KMS-11 (cell line): ENCODE measurements at regions not wholly inside any gene's neighbourhood (a gene's known extent, or its start where the extent isn't known, plus 50 kb on each side); places are given as distances from the start of the nearest gene placed in this dataset.
"Not testable (repeated sequence)": the region's sequence is repeated elsewhere in the genome, so short reads cannot be mapped to it uniquely, and the experiment has no call there.

Experiments used
- H2AFZ ChIP-seq: fragments of 200-600 bp; sonication (generic); 2 replicates; pipeline ENCODE4 v1.6.1; 2016; ENCODE audit warnings: antibody characterized with exemption, mixed run types, low read depth
- H3K27ac ChIP-seq: fragments of 200-600 bp; sonication (generic); 2 replicates; pipeline ENCODE4 v1.6.1; 2016; ENCODE audit warnings: mild to moderate bottlenecking, mixed run types
- H3K27me3 ChIP-seq: fragments of 200-600 bp; sonication (generic); 2 replicates; pipeline ENCODE4 v1.6.1; 2017; ENCODE audit warnings: mild to moderate bottlenecking, low read depth, mixed run types, moderate library complexity; ENCODE audit not compliant: insufficient read depth
- H3K36me3 ChIP-seq: fragments of 200-600 bp; sonication (generic); 2 replicates; pipeline ENCODE4 v1.6.1; 2017; ENCODE audit warnings: mild to moderate bottlenecking, mixed run types; ENCODE audit not compliant: insufficient read depth
- H3K4me1 ChIP-seq: fragments of 200-600 bp; sonication (generic); 2 replicates; pipeline ENCODE4 v1.6.1; 2016; ENCODE audit warnings: mild to moderate bottlenecking, low read depth, mixed run types; ENCODE audit not compliant: poor library complexity, severe bottlenecking
- H3K4me2 ChIP-seq: fragments of 200-600 bp; sonication (generic); 2 replicates; pipeline ENCODE4 v1.7.0; 2016; ENCODE audit warnings: mild to moderate bottlenecking, mixed run types
- H3K4me3 ChIP-seq: fragments of 200-600 bp; sonication (generic); IDR thresholded peaks from 2 replicates; pipeline ENCODE4 v1.6.1; 2017; ENCODE audit warnings: low read depth, low read length, mixed read lengths; ENCODE audit not compliant: insufficient read depth
- H3K79me2 ChIP-seq: fragments of 200-600 bp; sonication (generic); 2 replicates; pipeline ENCODE4 v1.6.1; 2016; ENCODE audit warnings: low read depth, mixed run types; ENCODE audit not compliant: insufficient read depth
- H3K9ac ChIP-seq: fragments of 200-600 bp; sonication (generic); 2 replicates; pipeline ENCODE4 v1.6.1; 2016; ENCODE audit warnings: mild to moderate bottlenecking, mixed run types
- H4K20me1 ChIP-seq: fragments of 200-600 bp; sonication (generic); 2 replicates; pipeline ENCODE4 v1.6.1; 2016; ENCODE audit warnings: mild to moderate bottlenecking, mixed run types; ENCODE audit not compliant: insufficient read depth
- TF ChIP-seq, protein P1 (sequence below): fragments of 200-600 bp; sonication (generic); conservative IDR thresholded peaks from 2 replicates; pipeline ENCODE4 v1.6.1; 2017; ENCODE audit warnings: low read depth, mild to moderate bottlenecking, antibody characterized with exemption, low read length, moderate library complexity, mixed read lengths

DNA sequence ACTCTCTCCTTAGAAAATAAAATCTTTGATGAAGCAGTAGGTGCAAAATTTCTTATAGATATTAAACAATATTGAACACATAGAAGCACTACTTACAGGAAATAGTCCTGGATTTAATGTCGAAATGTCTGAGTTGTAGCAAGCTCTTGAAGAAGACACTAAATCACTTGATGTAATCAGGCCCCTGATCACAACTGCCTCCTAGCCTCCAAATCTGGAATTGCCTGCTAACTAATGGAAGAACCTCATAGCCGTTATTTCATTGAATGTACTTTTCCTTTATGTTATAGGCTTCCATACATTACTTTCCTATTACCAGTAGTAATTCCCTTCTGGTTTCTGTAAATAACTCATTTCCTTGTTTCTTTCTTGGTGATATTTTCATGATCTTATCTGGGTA, 675.7 kb upstream of the CHRM3 start:
- Histone ChIP-seq H3K27me3 (no peaks in the 10 kb centered on the region), H3K36me3 (no peaks in the 10 kb centered on the region; the same call in 1 of the 2 replicates), H2AFZ (no peak overlapping the region), H3K4me1 (no peaks in the 10 kb centered on the region), H3K27ac (no peak overlapping the region), H3K79me2 (no peaks in the 10 kb centered on the region), H3K4me3 (no peak overlapping the region), H3K9ac (no peak overlapping the region), H3K4me2 (no peak overlapping the region), H4K20me1 (no peaks in the 10 kb centered on the region)
- TF ChIP-seq, protein P1, sequence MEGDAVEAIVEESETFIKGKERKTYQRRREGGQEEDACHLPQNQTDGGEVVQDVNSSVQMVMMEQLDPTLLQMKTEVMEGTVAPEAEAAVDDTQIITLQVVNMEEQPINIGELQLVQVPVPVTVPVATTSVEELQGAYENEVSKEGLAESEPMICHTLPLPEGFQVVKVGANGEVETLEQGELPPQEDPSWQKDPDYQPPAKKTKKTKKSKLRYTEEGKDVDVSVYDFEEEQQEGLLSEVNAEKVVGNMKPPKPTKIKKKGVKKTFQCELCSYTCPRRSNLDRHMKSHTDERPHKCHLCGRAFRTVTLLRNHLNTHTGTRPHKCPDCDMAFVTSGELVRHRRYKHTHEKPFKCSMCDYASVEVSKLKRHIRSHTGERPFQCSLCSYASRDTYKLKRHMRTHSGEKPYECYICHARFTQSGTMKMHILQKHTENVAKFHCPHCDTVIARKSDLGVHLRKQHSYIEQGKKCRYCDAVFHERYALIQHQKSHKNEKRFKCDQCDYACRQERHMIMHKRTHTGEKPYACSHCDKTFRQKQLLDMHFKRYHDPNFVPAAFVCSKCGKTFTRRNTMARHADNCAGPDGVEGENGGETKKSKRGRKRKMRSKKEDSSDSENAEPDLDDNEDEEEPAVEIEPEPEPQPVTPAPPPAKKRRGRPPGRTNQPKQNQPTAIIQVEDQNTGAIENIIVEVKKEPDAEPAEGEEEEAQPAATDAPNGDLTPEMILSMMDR: no peak

- TF ChIP-seq, protein P1: no peak
- H4K20me1 ChIP-seq: no peaks in the 10 kb centered on the region
- H3K79me2 ChIP-seq: no peaks in the 10 kb centered on the region
- H3K27ac ChIP-seq: no peak overlapping the region
- H3K9ac ChIP-seq: no peak overlapping the region
- no peaks in the 10 kb centered on the region for H3K4me1 ChIP-seq
- no peaks in the 10 kb centered on the region for H3K27me3 ChIP-seq
- no peak overlapping the region for H3K4me3 ChIP-seq
- no peak overlapping the region for H2AFZ ChIP-seq
- no peak overlapping the region for H3K4me2 ChIP-seq
- H3K36me3 ChIP-seq: no peaks in the 10 kb centered on the region
These were observed 685.3 kb upstream of the CHRM3 start for GRCh38 chr1:238701024-238701423.

- H3K79me2 ChIP-seq: no peaks in the 10 kb centered on the region
- no peak overlapping the region for H3K4me2 ChIP-seq
- no peaks in the 10 kb centered on the region for H4K20me1 ChIP-seq
- H3K4me1 ChIP-seq: no peaks in the 10 kb centered on the region
- H3K27me3 ChIP-seq: no peaks in the 10 kb centered on the region
- no peak overlapping the region for H3K9ac ChIP-seq
- H2AFZ ChIP-seq: no peak overlapping the region
- no peaks in the 10 kb centered on the region for H3K36me3 ChIP-seq
- TF ChIP-seq, protein P1: no peak
- H3K4me3 ChIP-seq: no peak overlapping the region
- no peak overlapping the region for H3K27ac ChIP-seq
These were observed 696.0 kb upstream of the CHRM3 start for GRCh38 chr1:238690415-238690814.

DNA sequence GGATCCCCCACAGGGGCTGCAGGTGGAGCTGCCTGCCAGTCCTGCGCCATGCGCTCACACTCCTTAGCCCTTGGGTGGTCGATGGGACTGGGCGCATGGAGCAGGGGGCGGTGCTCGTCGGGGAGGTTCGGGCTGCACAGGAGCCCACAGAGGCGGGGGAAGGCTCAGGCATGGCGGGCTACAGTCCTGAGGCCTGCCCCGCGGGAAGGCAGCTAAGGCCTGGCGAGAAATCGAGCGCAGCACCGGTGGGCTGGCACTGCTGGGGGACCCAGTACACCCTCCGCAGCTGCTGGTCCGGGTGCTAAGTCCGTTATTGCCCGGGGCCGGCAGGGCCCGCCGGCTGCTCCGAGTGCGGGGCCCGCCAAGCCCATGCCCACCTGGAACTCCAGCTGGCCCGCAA, 701.8 kb upstream of the CHRM3 start:
- H3K27me3 ChIP-seq, H3K36me3 ChIP-seq, H3K79me2 ChIP-seq, H3K9ac ChIP-seq, H3K27ac ChIP-seq, H3K4me2 ChIP-seq, H3K4me3 ChIP-seq, H4K20me1 ChIP-seq, H3K4me1 ChIP-seq, H2AFZ ChIP-seq: not testable (repeated sequence)

DNA sequence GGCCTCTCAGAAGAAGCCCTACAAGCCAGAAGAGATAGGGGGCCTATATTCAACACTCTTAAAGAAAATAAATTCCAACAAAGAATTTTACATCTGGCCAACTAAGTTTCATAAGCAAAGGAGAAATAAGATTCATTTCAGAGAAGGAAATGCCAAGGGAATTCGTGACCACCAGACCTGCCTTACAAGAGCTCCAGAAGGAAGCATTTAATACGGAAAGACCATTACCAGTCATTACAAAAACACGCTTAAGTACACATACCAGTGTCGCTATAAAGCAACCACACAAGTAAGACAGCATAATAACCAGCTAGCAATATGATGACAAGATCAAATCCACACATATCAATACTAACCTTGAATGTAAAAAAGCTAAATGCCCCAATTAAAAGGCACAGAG, 704.9 kb upstream of the CHRM3 start:
- Histone ChIP-seq H3K36me3 (no peaks in the 10 kb centered on the region), H3K79me2 (no peaks in the 10 kb centered on the region), H3K4me1 (no peaks in the 10 kb centered on the region), H2AFZ (no peak overlapping the region), H3K9ac (no peak overlapping the region), H3K4me3 (no peak overlapping the region), H3K27ac (no peak overlapping the region), H3K4me2 (no peak overlapping the region), H3K27me3 (no peaks in the 10 kb centered on the region), H4K20me1 (no peaks in the 10 kb centered on the region)
- TF ChIP-seq, protein P1: no peak
